NCI-H82 treated with DMSO at 0.1 percent for 48 hours (cell line): ENCODE measurements at regions not wholly inside any gene's neighbourhood (a gene's known extent, or its start where the extent isn't known, plus 50 kb on each side); places are given as distances from the start of the nearest gene placed in this dataset.

ENCODE experiments used
- DNase-seq: peaks from one replicate; lab custom pipeline; 2025; ENCODE audit not compliant: unreplicated experiment; lab: John Stamatoyannopoulos, UW

DNA sequence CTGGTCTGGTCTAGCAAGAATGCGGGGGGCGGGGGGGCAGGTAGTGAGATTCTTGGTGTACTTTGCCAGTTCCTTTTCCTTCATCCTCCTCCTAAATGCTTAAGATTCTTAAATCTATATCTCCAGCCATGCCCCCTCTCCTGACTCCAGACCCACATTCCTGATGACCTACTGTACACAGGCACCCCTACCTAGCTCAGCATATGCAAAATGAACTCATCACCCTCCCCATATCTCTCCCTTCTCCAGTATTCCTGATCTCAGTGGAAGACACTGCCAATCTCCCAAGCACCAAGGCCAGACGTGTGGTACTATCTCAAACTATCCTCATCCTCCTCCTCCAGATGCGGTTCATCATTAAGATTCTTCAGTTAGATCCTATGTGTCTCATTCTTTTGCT, 215.8 kb downstream of the SPTSSA start:
- no peak for DNase-seq

DNA sequence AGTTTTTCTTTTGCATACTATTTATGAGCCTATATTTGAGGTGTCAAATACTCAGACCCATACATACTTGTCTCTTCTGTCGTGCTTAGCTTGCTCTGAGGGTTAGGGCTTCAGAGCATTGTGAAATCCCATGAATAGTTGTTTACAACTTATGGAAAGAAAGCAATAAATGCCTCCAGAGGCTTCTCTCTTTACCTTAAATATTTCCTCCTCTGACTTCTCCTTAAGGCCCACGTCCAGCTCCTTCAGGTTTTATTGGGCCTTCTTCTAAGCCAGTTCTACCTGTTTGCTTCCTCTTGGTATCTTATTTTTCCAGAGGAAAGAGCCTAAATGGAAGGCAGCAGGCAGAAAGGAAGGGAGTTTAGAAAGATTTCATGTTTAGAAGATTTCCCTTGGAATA, 218.6 kb downstream of the SPTSSA start:
- DNase-seq, result no peak

DNA sequence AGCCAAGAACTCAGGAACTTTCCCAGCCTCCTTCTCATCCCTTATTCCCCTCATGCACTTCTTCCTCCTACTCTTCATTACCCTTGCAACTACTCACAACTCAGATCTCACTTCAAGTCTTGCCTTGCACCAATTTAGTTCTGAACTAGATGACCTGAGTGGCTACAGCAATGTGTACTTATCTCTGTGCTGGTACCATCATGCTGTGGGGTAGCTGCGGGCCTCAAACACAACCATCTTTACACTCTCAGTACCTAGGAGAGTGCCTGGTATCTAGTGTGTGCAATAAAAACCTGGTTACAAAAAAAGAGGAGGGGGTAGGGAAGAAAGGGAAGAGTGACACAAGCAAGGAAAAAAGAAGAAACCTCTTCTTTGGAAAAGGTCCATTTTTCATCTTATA, 219.0 kb downstream of the SPTSSA start:
- DNase-seq, result no peak

DNA sequence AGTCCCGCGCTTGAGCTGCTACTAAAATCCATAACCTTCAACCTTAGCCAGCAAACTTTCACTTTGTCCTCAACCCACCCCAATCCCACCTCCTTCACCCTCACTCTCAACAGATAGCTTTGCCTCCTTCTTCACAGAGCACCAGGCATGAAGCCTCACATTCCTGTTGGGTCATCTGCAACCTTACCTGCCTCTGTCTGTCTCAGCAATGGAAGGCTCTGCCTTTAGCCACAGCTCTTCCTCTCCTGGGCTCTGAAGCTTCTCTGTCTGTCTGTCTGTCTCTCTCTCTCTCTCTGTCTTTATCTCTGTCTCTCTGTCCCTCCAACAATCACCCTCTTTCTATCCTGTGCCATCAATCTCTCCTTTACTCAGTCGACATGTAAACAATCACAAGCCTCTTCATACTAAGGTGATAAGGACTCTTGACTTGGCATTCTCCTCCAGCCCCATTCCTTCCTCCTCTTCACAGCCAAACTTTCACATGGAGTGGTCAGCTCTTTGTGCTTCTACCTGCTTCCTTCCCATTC, 220.8 kb downstream of the SPTSSA start:
- DNase-seq, result no peak

DNA sequence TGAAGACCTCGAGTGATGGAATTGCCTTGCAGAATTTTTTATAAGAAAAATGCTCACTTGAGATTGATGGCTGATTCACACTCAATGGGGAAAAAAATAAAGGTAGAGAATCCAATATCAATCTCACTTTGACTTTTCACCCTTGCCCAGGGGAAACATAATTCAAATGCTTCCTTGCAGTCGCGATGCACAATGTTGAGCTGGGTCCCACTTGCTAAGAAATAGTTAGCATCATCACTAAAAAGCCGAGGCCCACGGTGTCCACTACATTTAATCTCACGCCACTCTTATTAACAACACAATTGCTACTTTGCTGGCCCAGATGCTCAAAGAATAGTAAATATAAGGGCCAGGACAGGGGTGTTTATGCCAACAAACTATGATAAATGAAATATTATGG, 223.4 kb downstream of the SPTSSA start:
- DNase-seq, result no peak

DNA sequence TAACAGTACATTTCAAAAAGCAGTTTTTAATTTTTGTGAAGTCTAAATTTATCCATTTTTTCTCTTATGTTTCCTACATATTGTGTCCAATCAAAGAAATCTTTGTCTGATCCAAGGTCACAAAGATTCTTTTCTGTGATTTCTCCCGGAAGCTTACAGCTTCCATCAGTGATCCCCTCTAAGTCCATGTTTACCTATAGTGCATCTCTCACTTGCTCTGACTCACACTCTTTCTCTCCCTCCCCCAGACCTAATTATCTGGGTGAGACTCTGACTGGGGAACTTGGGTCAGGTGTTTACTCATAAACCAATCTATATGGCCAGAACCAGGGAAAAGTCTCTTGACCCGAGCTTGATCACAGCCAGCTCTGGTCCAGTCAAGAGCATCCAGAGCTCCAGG, 224.4 kb downstream of the SPTSSA start:
- no peak for DNase-seq

DNA sequence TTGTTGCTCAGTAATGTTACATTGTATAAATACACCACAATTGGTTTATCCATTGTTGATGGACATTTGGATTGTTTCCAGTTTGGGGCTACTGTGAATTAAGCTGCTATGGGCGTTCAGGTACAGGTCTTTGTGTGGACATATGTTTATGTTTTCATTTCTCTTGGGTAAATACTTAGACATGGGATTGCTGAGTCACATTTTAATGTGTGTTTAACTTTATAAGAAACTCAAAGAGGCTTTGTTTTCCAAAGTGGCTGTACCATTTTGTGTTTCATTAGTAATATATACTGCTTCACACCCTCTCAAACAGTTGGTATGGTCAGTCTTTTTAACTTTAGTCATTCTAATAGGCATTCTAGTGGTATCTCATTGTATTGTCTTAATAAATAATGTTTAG, 225.0 kb downstream of the SPTSSA start:
- DNase-seq, result no peak

DNA sequence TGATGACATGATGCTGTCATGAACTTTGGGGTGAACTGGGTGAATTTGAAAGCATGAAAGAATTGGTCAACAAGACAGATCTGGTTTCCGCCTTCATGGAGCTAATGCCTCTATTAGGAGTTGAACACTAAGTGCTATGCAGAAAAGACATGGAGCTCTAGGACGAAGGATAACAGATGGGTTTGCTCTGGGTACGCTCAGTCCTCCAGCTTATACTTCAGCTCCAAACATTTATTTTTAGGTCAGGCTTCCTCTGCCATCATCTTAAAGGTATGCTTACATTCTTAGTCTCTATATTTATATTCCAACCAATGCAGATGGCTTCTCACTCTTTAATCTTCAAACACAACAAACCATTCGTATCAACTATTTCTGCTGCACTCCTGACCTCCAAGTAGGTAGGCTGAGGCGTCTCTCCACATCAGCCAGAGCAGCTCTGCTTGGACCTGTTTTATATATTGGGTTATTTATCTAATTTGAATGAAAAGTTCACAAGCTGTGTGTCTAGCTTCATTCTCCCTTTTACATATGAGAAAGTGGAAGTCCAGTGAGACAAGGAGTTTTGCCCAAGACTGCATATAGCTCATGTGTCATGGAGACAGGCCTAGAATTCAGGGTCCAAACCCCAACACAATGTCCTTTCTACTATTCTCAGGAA, 226.3 kb downstream of the SPTSSA start:
- DNase-seq, result no peak

DNA sequence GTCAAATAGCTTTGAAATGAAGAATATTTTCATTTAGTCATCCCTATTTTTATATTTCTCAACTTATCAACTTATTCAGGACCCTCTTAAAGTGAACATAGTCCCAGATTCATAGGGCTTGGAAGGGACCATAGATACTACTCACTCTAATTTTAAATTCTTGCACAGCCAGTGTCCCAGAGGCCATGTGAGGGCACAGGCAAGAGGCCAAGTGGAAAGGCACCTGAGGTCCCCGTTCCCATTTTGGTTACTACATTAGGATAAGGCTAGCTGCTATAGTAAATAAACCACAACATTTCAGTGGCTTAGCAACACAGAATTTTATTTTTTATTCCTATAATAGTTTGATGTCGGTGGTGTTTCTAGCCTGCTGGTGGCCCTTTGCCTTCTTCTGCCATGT, 227.8 kb downstream of the SPTSSA start:
- no peak for DNase-seq

DNA sequence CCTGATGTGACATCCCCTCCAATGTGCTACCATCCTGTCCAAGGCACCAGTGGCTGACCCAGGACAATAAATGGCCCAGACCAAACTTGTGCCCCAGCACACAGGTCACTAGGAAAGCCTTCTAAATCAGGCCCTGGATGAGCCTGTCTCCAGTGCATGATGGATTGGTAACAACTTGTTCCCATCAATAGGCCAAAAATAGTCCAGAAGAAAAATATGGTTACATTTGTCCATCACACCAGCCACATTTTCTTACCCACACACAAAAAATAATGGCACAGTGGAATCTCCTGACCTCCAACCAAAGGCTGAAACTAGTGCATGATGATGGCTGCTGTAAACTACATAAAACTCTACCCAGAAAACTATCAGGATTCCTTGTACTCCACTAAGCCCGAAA, 228.4 kb downstream of the SPTSSA start:
- DNase-seq, result no peak

DNA sequence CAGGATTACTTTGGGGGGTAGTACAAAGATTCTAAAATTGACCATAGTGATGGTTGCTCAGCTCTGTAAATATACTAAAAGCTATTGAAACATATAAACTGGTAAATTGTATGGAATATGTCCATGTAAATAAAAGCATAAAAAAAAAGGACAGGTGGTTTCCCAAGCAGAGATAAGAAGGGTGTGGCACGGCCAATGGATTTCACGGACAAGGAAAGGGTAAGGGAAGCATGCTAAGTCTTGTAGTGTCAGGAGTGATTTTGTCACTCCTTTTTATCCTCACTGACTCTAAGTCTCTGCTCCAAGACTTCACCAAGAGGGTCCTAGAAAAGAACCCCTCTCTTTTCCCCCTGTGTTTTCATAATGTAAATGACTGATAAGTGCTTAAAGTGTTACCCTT, 229.2 kb downstream of the SPTSSA start:
- no peak for DNase-seq

DNA sequence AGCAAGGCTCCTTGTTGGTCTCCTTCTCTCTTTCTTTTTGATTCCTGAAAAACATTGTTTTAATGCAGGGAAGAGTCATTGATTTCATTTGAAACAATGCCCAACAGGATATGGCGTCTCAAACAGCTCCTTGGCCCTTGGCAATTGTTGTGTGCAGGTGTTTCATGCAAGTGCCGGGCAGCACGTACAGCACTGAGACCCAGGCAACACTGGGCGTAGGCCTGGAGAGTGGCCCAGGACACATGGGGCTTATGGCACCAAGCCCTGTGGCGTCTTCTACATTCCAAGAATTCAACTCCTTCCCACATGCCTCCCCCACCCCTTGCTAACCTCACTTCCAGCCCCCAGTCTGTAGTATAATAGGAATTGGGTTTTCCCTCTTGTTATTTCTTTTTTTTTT, 230.4 kb downstream of the SPTSSA start:
- no peak for DNase-seq

DNA sequence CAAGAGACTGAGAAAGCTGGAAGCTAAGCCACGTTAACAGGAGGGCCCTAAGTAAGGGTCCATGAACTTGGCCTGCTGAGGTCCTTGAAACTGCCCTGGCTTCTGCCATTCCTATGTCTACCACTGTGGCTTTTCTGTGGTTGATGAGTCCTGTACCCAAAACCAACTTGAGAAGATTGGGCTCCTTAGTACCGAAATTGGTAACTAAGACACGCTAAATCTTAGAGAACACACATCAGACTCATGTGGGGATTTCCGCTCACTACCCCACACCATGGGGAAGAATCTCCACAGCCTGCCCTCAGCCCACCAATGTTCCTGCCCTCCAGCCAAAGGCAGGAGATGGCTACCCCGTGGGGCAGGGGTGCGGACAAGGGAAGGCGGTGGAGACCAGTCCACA, 232.9 kb downstream of the SPTSSA start:
- DNase-seq, result no peak

DNA sequence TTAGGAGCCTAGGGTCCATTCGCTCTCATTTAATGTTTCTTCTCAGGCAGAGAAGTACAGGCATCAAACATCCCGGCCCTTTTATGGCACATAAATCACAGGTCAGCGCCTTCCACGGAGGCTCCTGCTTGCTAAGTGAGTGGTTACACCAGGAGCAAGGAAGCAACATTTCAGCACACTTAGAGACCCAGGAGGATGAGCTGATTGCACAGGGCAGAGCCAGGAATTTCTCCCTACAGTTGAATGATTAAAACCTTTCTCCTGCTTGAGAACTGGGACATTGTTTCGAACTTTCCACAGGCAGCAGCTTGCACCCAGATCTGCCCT, 233.4 kb downstream of the SPTSSA start:
- no peak for DNase-seq

DNA sequence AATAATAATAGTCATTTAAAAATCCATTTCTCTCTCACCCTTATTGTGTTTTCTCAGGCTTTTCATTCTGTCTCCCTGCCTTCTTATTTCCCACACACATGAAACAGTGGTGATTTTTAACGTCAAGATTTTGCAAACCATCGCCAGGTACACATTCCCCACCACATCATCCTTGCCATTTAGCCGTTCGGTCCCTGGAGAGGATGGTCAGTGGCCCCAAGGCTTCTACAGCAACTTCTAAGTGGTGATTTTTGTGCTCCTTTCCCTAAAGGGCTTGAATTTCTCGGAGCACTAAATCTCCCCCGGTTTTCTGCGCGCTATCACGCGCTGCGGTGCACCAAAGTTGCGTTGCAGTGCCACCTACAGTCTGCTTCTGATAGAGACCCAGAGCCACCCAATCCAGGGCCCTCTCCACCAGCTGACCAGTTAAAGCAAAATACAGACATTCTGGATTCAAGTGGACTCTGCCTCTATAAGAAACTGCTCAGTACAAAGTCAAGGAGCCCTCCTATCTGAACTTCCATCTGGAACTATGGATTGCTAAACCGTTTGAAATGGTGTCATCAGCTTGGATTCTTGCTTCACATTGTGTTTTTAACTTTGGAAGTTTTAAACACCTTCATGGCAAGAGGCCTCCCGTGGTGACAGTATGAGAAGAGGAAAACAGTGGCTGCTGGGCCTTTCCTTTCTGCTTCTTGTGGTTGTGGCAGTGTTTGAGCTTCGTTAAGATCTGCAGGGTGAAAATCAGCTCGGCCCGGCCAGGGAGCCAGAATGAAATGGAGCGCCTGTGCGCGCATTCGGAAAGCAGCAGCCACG, 234.0 kb downstream of the SPTSSA start:
- peak; percentile 7 for DNase-seq

DNA sequence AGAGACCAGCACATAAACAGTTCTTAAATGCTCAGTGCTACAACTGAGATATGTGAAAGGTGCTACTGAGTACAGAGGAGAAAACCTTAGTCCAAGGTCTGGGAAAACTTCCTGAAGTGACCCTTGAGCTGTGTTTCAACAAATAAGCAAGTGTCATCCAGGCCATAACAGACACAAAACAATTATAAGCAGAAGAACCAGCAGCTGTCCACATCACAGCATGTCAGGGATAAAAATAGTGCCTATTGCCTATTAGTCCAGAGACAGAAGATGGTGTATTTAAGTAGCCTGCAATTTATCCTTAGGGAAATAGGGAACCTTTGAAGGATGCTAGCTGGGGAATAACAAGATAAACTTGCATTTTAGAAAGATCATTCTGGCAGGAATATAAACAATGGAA, 237.8 kb downstream of the SPTSSA start:
- DNase-seq, result no peak

DNA sequence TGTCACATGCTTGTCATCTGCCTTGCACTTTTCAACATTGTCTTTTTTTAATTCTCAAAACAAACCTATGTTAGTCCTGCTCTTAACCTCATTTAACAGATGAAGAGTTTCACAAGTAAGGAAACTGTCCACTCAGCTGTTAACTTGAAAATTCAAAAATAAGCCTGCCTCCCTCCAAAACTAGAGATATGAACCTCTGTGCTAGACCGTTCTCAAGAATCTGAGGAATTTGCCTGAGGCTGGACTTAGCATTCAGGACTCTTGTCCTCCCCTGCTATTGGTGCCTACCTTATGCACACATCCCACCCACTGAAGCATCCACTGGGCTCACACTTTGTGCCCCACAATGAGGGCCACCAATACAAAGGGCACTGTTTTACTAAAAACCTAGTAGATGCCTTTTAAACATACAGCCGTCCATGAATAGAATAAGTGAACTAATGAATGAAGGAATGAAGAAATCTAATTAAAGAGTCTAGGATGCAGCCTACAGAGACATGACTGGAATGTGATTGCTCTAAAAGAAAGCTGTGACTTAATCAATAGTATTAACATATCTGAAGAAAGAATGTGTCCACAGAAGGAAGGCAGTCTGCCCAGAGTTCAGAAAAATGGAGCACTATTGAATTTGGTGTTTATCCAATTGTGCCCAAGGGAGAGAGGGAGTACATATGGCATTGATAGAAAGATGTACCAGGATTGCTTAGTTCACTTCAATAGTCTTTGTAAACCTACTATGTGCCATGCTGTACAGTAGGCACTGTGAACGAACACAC, 238.5 kb downstream of the SPTSSA start:
- DNase-seq, result no peak

DNA sequence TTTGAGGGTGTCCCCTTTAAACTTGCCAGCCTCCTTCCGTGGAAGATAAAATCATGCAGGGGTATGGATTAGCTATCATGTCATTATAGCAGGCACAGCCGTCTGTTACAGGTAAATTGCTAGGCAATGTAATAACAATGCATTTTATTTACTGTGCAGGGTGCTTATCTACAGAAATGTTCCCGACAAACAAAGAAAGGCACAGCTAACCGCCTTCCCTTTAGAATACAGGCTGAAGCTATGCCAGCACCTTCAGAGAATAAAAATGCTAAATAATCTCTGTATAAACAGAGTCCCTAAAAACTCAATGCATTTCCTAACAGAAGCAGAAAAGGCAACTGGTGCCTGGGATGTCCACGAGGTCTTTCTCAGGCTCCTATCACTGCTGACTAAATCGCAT, 239.2 kb downstream of the SPTSSA start:
- no peak for DNase-seq

DNA sequence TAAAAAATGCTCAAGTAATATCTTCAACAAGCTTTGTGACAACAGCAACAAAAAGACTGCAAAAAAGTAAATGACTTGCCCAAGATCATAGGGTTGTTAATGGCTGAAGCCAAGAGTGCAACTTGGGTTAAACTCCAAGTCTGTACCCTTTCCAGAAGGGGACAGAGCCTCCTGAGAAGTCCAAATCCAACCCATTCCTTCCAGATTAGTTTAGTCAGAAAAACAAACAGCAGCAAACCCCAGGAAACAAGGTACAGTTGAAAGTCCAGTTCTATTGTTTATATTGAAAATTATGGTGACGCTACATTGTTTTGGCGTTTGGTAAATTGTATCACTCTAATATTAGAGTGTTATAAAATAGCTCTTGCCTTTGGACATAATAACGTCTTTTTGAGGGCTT, 239.9 kb downstream of the SPTSSA start:
- DNase-seq, result no peak

DNA sequence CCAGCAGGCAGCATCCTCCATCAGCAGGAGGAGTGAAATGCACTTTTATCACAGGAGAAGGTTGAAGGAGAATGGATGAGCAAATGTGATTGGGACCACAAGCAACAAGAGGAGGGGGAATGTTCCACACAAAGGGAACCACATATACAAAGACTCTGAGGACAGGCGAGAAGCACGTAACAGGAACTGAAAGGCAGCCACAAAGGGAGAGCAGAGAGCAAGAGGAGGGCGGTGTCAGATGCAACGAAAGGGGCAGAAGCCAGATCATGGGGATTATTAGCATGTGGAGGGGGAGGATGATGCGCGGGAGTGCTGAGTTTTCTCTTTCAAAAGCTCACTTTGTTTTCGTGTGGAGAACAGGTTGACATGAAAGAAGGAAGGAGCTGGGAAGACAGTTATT, 241.1 kb downstream of the SPTSSA start:
- DNase-seq, result no peak

DNA sequence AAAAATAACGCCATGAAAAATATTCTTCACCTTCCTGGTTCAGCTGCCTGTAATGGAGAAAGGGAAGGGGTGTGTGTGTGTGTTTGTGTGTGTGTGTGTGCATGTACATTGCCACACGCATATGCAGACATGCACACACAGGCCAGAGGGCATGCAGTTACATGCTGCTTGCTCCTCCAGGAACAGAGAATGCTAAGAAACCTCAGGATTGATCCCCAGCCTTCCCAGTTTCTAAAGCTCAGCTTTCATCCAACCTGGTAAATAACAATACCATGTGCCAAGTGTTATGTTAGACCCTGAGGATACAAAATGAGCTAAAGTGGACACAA, 241.7 kb downstream of the SPTSSA start:
- no peak for DNase-seq
